Erythroblast (primary cell): ENCODE measurements at regions not wholly inside any gene's neighbourhood (a gene's known extent, or its start where the extent isn't known, plus 50 kb on each side); places are given as distances from the start of the nearest gene placed in this dataset.

ENCODE experiments used
- GATA1 ChIP-seq: IDR thresholded peaks from 2 replicates; pipeline ENCODE4 v1.6.1; 2011; ENCODE audit warnings: low read depth, mild to moderate bottlenecking, control low read depth, low read length, moderate library complexity
- POLR2A ChIP-seq: IDR thresholded peaks from 2 replicates; pipeline ENCODE4 v1.6.1; 2011; ENCODE audit warnings: mild to moderate bottlenecking, low read length

- TF ChIP-seq POLR2A (no peak), GATA1 (no peak)
Observed at GRCh38 chr11:122491509-122491908, 164.0 kb upstream of the UBASH3B start.
